ENCODE measurements at regions not wholly inside any gene's neighbourhood (a gene's known extent, or its start where the extent isn't known, plus 50 kb on each side); places are given as distances from the start of the nearest gene placed in this dataset.

- no peak for DNase-seq (ENCODE audit: low read depth)
Observed at GRCh38 chr1:116232989-116233514, 121.9 kb downstream of the MAB21L3 start.

- no peak for DNase-seq (ENCODE audit: low read depth)
Observed at GRCh38 chr1:116234429-116234828, 123.2 kb downstream of the MAB21L3 start.

GRCh38 chr1:116239916-116240315, 128.7 kb downstream of the MAB21L3 start:
- DNase-seq (ENCODE audit: low read depth) = no peak

DNA sequence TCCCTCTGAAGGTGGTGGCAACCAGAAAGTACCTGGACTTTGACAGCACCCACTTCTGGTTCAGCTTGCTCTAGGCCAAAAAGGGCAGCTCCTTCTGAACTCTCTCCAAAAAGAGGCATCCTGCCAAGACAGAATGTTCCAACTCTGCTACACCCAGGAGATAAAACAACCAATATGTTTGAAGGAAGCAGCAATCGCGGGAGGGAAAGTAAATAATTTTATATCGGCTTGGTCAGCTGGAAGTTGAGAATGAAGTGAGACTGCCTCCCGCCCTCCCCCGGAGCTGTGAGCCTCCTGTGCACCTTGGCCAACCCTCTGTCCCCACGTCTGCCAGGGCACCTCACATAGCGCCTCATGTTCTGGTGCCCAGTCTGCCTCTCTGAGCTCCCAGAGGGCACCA, 130.3 kb upstream of the ATP1A1 start:
- DNase-seq (ENCODE audit: low read depth) = no peak

DNA sequence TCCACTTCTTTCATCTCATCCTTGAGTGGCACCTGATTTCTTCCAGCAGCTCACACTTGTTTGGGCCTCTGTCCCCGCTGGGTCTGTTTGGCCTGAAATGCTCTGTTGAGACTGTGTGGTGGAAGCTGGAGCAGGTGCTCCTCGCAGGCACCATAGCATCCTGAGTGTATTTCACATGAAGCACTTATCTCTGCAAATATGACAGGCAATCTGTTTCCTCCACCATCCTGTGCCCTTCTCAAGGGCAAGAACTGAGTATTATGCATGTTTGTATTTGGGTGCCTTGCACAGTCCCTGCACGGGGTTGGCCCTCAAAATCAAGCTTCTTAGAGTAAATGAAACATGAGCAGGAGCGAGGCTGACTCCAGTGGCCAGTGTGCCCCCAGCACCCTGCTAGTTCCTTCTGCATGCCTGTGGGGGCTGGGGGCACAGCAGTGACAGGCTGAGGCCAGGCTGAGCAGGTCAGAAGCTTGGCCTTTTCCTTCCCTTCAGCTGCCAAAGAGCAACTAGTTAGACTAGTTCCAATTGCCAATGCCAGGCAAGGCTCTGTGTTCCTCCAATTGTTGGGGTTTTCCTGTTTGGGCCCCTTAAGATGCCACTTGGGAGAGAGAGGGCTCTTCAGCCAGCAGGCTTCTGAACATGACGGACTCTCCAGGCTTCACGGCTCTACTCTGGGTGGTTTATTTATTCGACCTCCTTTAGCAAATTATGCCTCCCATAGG, 129.6 kb upstream of the ATP1A1 start:
- DNase-seq (ENCODE audit: low read depth) = no peak

DNA sequence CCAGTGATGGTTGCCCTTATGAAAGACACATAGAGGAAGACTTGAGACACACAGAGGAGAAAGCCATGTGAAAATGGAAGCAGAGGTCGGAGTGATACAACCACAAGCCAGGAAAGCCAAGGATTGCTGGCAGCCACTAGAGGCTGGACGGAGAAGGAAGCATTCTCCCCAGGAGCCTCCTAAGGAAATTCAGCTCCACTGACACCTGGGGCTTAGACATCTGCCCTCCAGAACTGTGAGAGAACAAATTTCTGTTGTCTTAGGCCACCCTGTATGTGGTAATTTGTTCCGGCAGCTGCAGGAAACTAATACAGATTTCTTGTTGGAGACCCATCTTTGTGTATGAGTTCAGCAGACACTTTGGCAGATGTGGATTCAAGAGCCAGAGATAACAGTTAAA, 126.9 kb upstream of the ATP1A1 start:
- no peak for DNase-seq (ENCODE audit: low read depth)

- DNase-seq (ENCODE audit: low read depth) = no peak
Observed at GRCh38 chr1:116252271-116252670, 120.8 kb upstream of the ATP1A1 start.

- no peak for DNase-seq (ENCODE audit: low read depth)
Observed at GRCh38 chr1:116252785-116253184, 120.3 kb upstream of the ATP1A1 start.

DNA sequence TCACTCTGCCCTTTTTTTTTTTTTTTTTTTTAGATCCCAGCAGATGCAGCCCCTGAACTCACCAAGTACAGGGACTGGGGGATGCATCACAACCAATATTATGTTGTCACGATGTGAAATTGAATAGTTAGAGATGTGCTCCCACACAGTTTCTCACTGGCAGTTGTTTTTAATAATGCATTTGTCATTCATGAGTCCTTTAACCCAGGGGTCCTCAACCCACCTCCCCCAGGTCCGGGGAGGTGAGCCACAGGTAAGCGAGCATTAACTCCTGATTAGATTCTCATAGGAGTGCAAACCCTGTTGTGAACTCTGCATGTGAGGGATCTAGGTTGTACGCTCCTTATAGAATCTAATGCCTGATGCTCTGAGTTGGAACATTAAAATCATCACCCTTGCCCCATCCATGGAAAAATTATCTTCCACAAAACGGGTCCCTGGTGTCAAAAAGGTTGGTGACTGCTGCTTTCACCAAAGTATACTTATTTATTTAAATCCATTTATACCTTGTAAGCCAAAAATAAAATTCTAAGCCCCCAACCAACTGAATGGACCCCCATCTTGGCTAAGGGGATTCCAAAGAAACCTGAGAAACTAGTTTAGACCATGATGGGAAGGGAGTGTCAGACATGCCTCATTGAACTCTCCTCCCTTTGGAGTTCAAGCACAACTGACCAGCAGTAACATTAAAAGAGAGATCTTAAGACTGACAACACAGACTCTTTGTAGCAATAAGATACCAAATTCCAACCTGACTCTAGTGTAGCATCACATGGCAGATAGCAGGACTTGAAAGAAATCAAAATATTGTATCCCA, 119.3 kb upstream of the ATP1A1 start:
- no peak for DNase-seq (ENCODE audit: low read depth)

DNA sequence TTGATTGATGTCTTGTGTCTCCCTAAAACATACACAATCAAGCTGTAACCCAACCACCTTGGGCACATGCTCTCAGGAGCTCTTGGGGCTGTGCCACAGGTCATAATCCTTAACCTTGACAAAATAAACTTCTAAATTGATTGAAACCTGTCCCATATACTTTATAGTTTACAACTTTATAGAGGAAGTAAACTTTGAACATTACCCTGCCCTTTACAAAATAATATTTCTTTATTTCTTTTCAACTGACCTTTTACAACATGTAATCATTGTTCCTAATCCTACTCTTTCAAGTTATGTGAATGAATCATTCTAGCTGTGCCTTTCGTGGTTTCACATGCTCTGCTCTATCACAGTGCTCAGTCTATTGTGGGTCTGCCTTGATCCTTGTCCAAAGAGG, 118.3 kb upstream of the ATP1A1 start:
- peak; percentile 26 for DNase-seq (ENCODE audit: low read depth)

- no peak for DNase-seq (ENCODE audit: low read depth)
Observed at GRCh38 chr1:116255486-116256285, 117.4 kb upstream of the ATP1A1 start.

DNA sequence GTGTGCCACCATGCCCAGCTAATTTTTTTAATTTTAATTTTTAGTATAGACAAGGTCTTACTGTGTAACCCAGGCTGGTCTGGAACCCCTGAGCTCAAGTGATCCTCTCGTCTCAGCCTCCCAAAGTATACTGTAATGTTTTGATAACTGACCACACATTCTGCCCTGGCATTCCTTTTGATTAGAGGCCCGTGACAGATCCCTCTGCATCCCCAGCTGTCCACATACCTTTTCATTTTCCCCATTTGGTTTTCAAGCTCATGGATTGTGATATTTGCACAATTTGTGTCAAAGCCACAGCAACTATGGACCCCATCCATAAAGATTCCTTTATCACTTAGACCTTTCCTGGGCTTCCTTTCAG, 116.8 kb upstream of the ATP1A1 start:
- DNase-seq (ENCODE audit: low read depth) = no peak

- DNase-seq (ENCODE audit: low read depth) = no peak
Observed at GRCh38 chr1:116256875-116257274, 116.2 kb upstream of the ATP1A1 start.

GRCh38 chr1:116257341-116257767, 115.7 kb upstream of the ATP1A1 start:
- DNase-seq (ENCODE audit: low read depth) = no peak

- DNase-seq (ENCODE audit: low read depth) = no peak
Observed at GRCh38 chr1:116257836-116258235, 115.2 kb upstream of the ATP1A1 start.

GRCh38 chr1:116258668-116259419, 114.2 kb upstream of the ATP1A1 start:
- DNase-seq (ENCODE audit: low read depth) = peak; percentile 3

DNA sequence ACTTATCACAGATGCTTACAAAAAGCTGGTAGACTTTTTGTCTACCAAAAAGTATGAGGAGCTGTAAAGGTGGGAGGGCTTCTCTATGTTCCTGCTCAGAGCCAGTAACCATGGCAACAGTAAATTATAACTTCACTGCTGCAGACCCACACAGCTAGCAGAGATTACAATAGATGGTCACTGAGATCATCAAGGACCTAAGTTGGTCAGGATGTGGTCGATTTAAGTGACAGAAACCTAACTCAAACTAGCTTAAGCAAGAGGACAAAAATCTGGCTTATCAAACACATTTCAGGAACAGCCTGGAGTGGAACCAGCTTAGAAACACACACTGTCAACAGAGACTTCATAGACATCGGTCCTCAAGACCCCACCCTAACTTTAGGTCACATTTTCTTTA, 113.4 kb upstream of the ATP1A1 start:
- DNase-seq (ENCODE audit: low read depth) = no peak

- DNase-seq (ENCODE audit: low read depth) = no peak
Observed at GRCh38 chr1:116260115-116260514, 112.9 kb upstream of the ATP1A1 start.

DNA sequence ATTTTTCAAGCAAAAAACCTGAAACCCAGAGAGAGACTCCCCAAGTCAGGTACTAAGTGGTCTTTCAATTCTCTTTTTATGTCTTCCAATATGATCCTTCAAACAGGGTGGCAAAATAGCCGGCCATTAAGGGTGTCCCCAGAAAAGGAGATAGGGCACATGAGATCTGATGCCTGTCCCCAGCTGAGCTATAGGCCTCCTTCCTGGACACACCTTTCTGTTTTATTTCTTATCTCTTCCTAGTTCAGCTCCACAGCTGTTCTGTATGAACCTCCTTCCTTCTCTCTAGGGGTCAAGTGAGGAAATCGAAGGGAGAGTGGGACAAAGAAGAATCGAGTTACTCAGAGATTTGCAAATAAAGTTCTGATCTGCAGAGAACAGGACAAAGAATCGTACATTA, 112.4 kb upstream of the ATP1A1 start:
- DNase-seq (ENCODE audit: low read depth) = no peak

DNA sequence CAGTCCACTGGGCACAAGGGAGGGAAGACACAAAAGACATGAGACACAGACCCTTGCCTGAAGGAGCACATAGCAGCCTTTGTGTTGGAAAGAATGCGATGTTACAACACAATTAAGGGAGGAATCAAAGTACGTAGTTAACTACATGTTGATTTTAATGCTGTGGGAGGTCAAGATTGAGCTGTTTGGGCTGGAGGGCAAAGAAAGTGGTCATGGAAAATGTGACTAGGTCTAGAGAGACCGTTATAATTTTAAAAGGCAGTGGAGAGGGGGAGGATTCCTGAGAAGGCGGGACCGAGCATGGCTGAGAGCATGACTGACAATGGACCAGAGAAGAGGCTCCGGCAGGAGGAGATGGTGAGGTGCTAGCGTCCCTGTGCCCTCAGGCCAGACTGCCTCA, 111.8 kb upstream of the ATP1A1 start:
- no peak for DNase-seq (ENCODE audit: low read depth)

DNA sequence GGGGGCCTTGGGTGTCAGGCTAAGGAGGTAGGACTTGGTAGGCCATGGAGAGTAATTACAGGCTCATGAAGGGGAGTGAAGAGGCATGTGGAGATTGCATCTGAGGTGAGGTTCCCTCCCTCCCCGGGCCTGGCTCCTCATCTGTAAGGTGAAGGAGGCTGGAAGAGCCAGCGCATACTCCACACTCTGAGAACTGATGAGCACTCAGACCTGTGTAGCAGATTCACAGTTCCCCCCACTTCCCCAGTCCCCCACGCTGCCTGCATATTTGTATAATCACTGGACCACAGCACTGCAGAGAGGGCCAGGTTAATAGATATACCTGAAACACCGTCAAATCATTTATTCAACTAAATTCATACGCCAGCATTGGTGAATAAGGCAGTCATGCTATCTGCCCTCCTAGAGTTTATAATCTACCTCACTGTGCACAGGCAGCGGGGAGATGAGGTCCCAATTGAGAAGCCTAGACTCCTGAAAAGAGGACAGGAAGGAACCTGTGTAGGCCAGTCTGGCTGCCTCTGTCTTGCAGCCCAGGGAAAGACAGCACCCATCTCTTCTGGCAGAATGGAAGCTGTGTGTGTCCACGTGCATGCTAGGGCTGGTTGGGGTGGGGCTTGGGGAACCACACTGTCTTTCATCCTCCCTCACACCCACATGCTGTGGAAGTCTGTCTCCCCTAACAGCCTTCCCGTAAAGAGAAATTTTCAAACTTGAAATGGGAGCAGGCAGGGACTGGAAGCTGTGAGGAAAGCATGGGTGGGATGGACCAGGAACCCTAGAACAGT, 110.6 kb upstream of the ATP1A1 start:
- DNase-seq (ENCODE audit: low read depth) = no peak

Data from amniotic epithelial cell (primary cell).